Osteoblast (primary cell): ENCODE measurements at regions not wholly inside any gene's neighbourhood (a gene's known extent, or its start where the extent isn't known, plus 50 kb on each side); places are given as distances from the start of the nearest gene placed in this dataset.

Experiments
- DNase-seq: peaks from one replicate; pipeline ENCODE4 v3.0.0; 2011; ENCODE audit warnings: low spot score, mixed read lengths; ENCODE audit not compliant: insufficient read length; ENCODE audit errors: missing footprints
- H2AFZ ChIP-seq: 2 replicates; pipeline ENCODE4 v1.6.0; 2011; ENCODE audit warnings: mild to moderate bottlenecking, low read length
- H3K27ac ChIP-seq: 2 replicates; pipeline ENCODE4 v1.5.1; 2011; ENCODE audit warnings: mild to moderate bottlenecking, low read depth, low read length, moderate library complexity
- H3K27me3 ChIP-seq: 2 replicates; pipeline ENCODE4 v1.6.0; 2012; ENCODE audit warnings: mild to moderate bottlenecking, control low read depth, inconsistent platforms, low read length, moderate library complexity; ENCODE audit not compliant: insufficient read depth
- H3K36me3 ChIP-seq: 2 replicates; pipeline ENCODE4 v1.5.1; 2011; ENCODE audit warnings: mild to moderate bottlenecking, low read length, control low read depth, moderate library complexity; ENCODE audit not compliant: insufficient read depth
- H3K4me1 ChIP-seq: 2 replicates; pipeline ENCODE4 v1.5.1; 2011; ENCODE audit warnings: mild to moderate bottlenecking, low read length, control low read depth, moderate library complexity; ENCODE audit not compliant: insufficient read depth
- H3K4me2 ChIP-seq: 2 replicates; pipeline ENCODE4 v1.6.0; 2011; ENCODE audit warnings: mild to moderate bottlenecking, low read length; ENCODE audit not compliant: insufficient read depth
- H3K4me3 ChIP-seq: fragments of 200-600 bp; sonication (generic); 3 replicates; pipeline ENCODE4 v1.5.1; 2012; ENCODE audit warnings: mild to moderate bottlenecking, low read length, inconsistent platforms; ENCODE audit not compliant: insufficient read depth
- H3K79me2 ChIP-seq: 2 replicates; pipeline ENCODE4 v1.6.0; 2012; ENCODE audit warnings: mild to moderate bottlenecking, low read length, control low read depth, inconsistent platforms; ENCODE audit not compliant: insufficient read depth
- H3K9me3 ChIP-seq: 2 replicates; pipeline ENCODE4 v1.5.1; 2011; ENCODE audit warnings: low read depth, low read length, control low read depth
- H4K20me1 ChIP-seq: 2 replicates; pipeline ENCODE4 v1.6.0; 2012; ENCODE audit warnings: mild to moderate bottlenecking, low read length, control low read depth; ENCODE audit not compliant: insufficient read depth
- CTCF ChIP-seq: IDR thresholded peaks from 2 replicates; pipeline ENCODE4 v1.5.1; 2011; ENCODE audit warnings: mild to moderate bottlenecking, low read depth, low read length, moderate library complexity; ENCODE audit errors: extremely low read depth

DNA sequence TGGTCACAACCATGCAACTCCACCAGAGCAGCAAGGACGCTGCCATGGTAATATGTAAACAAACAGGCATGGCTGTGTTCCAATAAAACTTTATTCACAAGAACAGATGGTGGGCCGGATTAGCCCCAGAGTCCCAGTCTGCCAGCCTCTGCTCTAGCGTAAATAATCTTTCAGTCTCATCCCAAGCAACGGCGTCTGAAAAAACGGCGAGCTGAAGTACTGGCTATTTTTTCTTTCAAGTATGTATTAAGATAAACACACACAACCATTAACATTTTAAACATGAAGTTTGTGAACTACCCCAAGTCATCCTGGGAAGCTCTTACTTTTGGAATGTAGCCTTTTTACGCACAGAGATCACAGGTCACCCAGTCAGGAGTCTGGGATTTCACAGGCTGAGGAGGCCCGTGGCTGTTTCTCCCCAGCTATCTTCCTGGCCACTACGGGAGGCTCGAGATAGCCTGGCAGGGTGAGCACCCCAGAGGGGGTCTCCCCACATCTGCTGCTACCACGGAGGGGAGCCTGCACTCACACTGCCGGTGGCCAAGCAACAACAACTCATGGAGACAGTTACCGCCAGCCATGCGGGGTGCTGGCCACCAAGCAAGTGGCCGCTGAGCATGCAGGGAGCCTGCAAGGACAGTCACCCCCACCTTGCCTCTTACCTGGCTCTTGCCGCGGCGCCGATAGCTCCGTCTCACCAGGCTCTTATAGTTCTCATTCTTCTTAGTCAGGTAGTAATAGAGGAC lies 124.6 kb downstream of the RFLNA start:
- Histone ChIP-seq H3K27ac (no peak overlapping the region), H3K9me3 (no peaks in the 10 kb centered on the region), H3K4me1 (peaks cover 16% of the 10 kb centered on the region), H3K27me3 (no peaks in the 10 kb centered on the region), H3K4me3 (no peak overlapping the region), H3K36me3 (peaks cover 25% of the 10 kb centered on the region), H4K20me1 (peaks cover 3% of the 10 kb centered on the region), H2AFZ (no peak overlapping the region), H3K4me2 (no peak overlapping the region), H3K79me2 (peaks cover 6% of the 10 kb centered on the region)
- no peak for TF ChIP-seq CTCF
- DNase-seq: no peak

- H3K9me3 ChIP-seq: no peaks in the 10 kb centered on the region
- H4K20me1 ChIP-seq: peaks cover 3% of the 10 kb centered on the region
- H3K27me3 ChIP-seq: no peaks in the 10 kb centered on the region
- H3K4me3 ChIP-seq: no peak overlapping the region
- no peak overlapping the region for H3K4me2 ChIP-seq
- no peak for TF ChIP-seq CTCF
- DNase-seq: no peak
- peaks cover 16% of the 10 kb centered on the region for H3K4me1 ChIP-seq
- H3K79me2 ChIP-seq: peaks cover 9% of the 10 kb centered on the region
- peaks cover 21% of the 10 kb centered on the region for H3K36me3 ChIP-seq
- H3K27ac ChIP-seq: no peak overlapping the region
- H2AFZ ChIP-seq: no peak overlapping the region
These were observed 123.9 kb downstream of the RFLNA start for GRCh38 chr12:124418791-124419190.

GRCh38 chr12:124418156-124418555 lies 123.3 kb downstream of the RFLNA start:
- Histone ChIP-seq H4K20me1 (peaks cover 3% of the 10 kb centered on the region), H3K9me3 (no peaks in the 10 kb centered on the region), H3K4me1 (peaks cover 11% of the 10 kb centered on the region), H3K27ac (no peak overlapping the region), H3K79me2 (peaks cover 14% of the 10 kb centered on the region), H3K4me3 (no peak overlapping the region), H3K36me3 (peaks cover 21% of the 10 kb centered on the region), H2AFZ (no peak overlapping the region), H3K27me3 (no peaks in the 10 kb centered on the region), H3K4me2 (no peak overlapping the region)
- DNase-seq: no peak
- TF ChIP-seq CTCF: no peak

DNA sequence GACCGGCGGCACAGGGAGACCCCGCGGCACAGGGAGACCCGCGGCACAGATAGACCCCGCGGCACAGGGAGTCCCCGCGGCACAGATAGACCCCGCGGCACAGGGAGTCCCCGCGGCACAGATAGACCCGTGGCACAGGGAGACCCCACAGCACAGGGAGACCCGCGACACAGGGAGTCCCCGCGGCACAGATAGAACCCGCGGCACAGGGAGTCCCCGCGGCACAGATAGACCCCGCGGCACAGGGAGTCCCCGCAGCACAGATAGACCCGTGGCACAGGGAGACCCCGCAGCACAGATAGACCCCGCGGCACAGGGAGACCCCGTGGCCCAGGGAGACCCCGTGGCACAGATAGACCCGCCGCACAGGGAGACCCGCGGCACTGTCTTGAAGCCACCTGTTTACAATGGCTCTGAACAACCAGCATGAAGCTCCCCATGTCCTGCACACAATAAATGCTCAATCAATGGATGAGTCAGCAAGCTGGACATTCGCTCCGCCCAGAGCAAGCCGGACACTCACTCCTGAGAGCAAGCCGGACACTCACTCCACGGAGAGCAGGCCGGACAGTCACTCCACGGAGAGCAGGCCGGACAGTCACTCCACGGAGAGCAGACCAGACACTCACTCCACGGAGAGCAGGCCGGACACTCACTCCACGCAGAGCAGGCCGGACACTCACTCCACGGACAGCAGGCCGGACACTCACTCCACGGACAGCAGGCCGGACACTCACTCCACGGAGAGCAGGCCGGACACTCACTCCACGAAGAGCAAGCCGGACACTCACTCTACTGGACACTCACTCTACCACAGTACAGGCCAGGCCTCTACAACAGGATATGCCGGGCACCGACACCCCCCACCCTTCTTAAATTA lies 121.9 kb downstream of the RFLNA start:
- no peak overlapping the region for H3K27ac ChIP-seq
- H4K20me1 ChIP-seq: no peaks in the 10 kb centered on the region
- no peaks in the 10 kb centered on the region for H3K9me3 ChIP-seq
- peaks cover 23% of the 10 kb centered on the region for H3K79me2 ChIP-seq
- no peak for DNase-seq
- no peaks in the 10 kb centered on the region for H3K27me3 ChIP-seq
- no peak overlapping the region for H2AFZ ChIP-seq
- H3K4me2 ChIP-seq: no peak overlapping the region
- no peak for TF ChIP-seq CTCF
- H3K4me3 ChIP-seq: no peak overlapping the region
- peaks cover 5% of the 10 kb centered on the region for H3K4me1 ChIP-seq
- peaks cover 21% of the 10 kb centered on the region for H3K36me3 ChIP-seq
